ENCODE measurements at regions not wholly inside any gene's neighbourhood (a gene's known extent, or its start where the extent isn't known, plus 50 kb on each side); places are given as distances from the start of the nearest gene placed in this dataset.

DNA sequence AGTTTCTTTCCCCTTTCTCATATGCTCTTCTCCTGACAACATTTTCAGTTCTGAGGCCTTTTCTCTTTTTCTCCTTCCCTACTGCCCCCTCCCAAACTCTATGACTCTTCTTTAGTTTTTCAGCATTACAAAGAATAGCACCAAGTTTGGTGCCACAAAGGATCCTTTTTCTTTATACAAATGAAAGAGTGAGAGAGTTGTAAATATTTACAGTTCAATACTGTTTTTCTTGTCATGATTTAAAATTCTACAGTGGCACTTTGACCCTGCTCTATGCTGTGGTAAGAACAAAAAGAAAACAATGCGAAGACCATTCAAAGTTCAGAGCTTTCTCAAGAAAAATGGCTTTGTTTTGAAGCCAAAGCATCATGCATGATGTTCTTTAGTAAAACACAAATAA lies 667.9 kb upstream of the SGO1 start:
- intact Hi-C loops (cut with DNase I) = no loop called here
- TF ChIP-seq POLR2AphosphoS5 (IDR thresholded peaks at IDR 0.05; ENCODE audit: insufficient read depth in 1 of 2, low read depth in 1 of 2) (no peak), POLR2A (IDR thresholded peaks at IDR 0.05) (no peak)
- TF ChIP-seq, protein P1, sequence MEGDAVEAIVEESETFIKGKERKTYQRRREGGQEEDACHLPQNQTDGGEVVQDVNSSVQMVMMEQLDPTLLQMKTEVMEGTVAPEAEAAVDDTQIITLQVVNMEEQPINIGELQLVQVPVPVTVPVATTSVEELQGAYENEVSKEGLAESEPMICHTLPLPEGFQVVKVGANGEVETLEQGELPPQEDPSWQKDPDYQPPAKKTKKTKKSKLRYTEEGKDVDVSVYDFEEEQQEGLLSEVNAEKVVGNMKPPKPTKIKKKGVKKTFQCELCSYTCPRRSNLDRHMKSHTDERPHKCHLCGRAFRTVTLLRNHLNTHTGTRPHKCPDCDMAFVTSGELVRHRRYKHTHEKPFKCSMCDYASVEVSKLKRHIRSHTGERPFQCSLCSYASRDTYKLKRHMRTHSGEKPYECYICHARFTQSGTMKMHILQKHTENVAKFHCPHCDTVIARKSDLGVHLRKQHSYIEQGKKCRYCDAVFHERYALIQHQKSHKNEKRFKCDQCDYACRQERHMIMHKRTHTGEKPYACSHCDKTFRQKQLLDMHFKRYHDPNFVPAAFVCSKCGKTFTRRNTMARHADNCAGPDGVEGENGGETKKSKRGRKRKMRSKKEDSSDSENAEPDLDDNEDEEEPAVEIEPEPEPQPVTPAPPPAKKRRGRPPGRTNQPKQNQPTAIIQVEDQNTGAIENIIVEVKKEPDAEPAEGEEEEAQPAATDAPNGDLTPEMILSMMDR (IDR thresholded peaks at IDR 0.05) = no peak
- DNase-seq (ENCODE audit: extremely low spot score in 2 of 2) = no peak
- Histone ChIP-seq H3K4me1 (no peaks in the 10 kb centered on the region), H3K9me3 (no peaks in the 10 kb centered on the region), H3K36me3 (no peaks in the 10 kb centered on the region), H3K27me3 (no peaks in the 10 kb centered on the region), H3K27ac (no peak overlapping the region), H3K4me3 (no peak overlapping the region)

DNA sequence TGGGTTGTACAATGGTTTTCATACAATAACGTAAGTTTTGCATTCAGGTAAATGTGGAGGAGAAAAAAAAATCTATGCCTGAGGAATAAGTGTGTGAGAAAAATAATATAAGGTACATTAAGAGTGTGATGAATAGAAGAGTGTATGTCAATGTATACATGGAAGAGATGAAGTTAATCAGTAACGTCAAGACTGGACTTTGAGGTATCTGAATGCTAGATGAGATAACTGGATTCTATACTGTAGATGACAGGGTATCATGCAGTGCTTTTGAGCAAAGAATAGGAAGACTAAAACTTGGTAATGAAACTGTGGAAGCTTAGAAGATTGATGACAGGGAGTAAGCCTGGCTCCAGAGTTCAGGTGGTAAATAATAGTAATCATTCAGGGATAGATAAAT lies 666.7 kb upstream of the SGO1 start:
- H3K4me1 ChIP-seq = no peaks in the 10 kb centered on the region
- intact Hi-C loops (cut with DNase I) = no loop called here

DNA sequence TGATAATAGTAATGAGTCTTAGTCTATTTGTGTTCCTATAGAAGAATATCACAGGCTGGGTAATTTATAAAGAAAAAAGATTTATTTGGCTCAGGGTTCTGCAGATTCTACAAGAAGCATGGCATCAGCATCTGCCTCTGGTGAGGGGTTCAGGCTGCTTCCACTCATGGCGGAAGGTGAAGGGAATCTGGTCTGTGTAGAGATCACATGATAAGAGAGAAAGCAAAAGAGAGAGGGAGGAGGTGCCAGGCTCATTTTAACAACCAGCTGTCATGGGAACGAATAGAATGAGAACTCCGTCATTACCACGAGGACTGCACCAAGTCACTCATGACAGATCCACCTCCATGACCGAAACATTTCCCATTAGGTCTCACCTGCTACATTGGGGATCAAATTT lies 664.0 kb upstream of the SGO1 start:
- DNase-seq (ENCODE audit: extremely low spot score in 2 of 2) = no peak
- Histone ChIP-seq H3K36me3 (no peaks in the 10 kb centered on the region), H3K27ac (no peak overlapping the region), H3K9me3 (no peaks in the 10 kb centered on the region), H3K27me3 (no peaks in the 10 kb centered on the region), H3K4me3 (no peak overlapping the region), H3K4me1 (no peaks in the 10 kb centered on the region)
- TF ChIP-seq POLR2A (IDR thresholded peaks at IDR 0.05) (no peak), POLR2AphosphoS5 (IDR thresholded peaks at IDR 0.05; ENCODE audit: insufficient read depth in 1 of 2, low read depth in 1 of 2) (no peak)
- TF ChIP-seq, protein P1 (IDR thresholded peaks at IDR 0.05) = no peak
- intact Hi-C loops (cut with DNase I) = no loop called here

More for the DNA sequence above, 666.7 kb upstream of the SGO1 start:
- H3K4me3 ChIP-seq = no peak overlapping the region
- no peaks in the 10 kb centered on the region for H3K9me3 ChIP-seq
- H3K27ac ChIP-seq = no peak overlapping the region
- H3K36me3 ChIP-seq = no peaks in the 10 kb centered on the region
- TF ChIP-seq POLR2A (IDR thresholded peaks at IDR 0.05) (no peak), POLR2AphosphoS5 (IDR thresholded peaks at IDR 0.05; ENCODE audit: insufficient read depth in 1 of 2, low read depth in 1 of 2) (no peak)
- TF ChIP-seq, protein P1 (IDR thresholded peaks at IDR 0.05) = no peak
- no peaks in the 10 kb centered on the region for H3K27me3 ChIP-seq
- DNase-seq (ENCODE audit: extremely low spot score in 2 of 2) = no peak

DNA sequence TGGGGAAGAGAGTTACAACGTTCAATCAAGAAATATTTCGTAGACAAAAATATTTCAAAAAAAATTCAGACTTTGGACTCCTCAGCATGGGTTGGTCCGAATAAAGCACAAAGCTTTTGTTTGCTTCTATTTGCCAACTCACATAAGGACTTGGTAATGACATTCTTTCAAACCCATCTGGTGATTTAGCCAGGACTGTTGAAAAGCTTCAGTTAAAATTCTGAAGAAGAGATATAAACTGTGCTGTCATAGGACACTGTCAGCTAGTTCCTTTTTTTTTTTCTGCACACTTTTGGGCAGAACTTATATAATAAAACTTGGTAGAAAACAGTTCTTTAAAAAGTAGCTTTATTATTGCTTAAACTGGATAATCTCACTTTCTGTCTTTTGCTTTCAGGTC lies 660.8 kb upstream of the SGO1 start:
- no peaks in the 10 kb centered on the region for H3K4me1 ChIP-seq
- TF ChIP-seq POLR2A (IDR thresholded peaks at IDR 0.05) (no peak), POLR2AphosphoS5 (IDR thresholded peaks at IDR 0.05; ENCODE audit: insufficient read depth in 1 of 2, low read depth in 1 of 2) (no peak)
- TF ChIP-seq, protein P1 (IDR thresholded peaks at IDR 0.05) = no peak
- intact Hi-C loops (cut with DNase I) = no loop called here

DNA sequence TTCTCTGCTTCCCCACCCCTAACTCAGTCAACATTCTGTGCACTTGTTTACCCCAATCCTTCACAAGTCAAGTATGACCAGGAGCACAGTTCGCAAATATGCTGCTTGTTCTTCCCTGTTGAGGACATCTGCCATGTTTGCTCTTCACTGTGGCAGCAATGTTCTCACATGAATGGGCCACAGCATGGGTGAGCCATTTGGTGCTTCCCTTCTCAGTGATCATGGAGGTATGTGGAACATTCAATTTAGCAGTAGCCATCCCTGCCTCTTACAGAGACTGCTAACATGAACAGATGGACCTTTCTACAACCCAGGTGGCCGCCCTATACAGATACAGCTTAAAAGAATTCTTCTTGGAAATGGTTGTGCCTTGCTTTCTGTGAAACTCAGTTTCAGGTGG lies 660.1 kb upstream of the SGO1 start:
- Histone ChIP-seq H3K27ac (no peak overlapping the region), H3K36me3 (no peaks in the 10 kb centered on the region), H3K4me3 (no peak overlapping the region), H3K4me1 (no peaks in the 10 kb centered on the region), H3K9me3 (no peaks in the 10 kb centered on the region), H3K27me3 (no peaks in the 10 kb centered on the region)
- no peak for DNase-seq (ENCODE audit: extremely low spot score in 2 of 2)
- TF ChIP-seq POLR2A (IDR thresholded peaks at IDR 0.05) (no peak), POLR2AphosphoS5 (IDR thresholded peaks at IDR 0.05; ENCODE audit: insufficient read depth in 1 of 2, low read depth in 1 of 2) (no peak)
- TF ChIP-seq, protein P1 (IDR thresholded peaks at IDR 0.05) = no peak
- intact Hi-C loops (cut with DNase I) = no loop called here

More for the DNA sequence above, 660.8 kb upstream of the SGO1 start:
- Histone ChIP-seq H3K36me3 (no peaks in the 10 kb centered on the region), H3K27me3 (no peaks in the 10 kb centered on the region), H3K9me3 (no peaks in the 10 kb centered on the region), H3K4me3 (no peak overlapping the region), H3K27ac (no peak overlapping the region)
- DNase-seq (ENCODE audit: extremely low spot score in 2 of 2) = no peak

Measured in vagina (tissue), 2 donors.